ENCODE measurements at regions not wholly inside any gene's neighbourhood (a gene's known extent, or its start where the extent isn't known, plus 50 kb on each side); places are given as distances from the start of the nearest gene placed in this dataset.

DNA sequence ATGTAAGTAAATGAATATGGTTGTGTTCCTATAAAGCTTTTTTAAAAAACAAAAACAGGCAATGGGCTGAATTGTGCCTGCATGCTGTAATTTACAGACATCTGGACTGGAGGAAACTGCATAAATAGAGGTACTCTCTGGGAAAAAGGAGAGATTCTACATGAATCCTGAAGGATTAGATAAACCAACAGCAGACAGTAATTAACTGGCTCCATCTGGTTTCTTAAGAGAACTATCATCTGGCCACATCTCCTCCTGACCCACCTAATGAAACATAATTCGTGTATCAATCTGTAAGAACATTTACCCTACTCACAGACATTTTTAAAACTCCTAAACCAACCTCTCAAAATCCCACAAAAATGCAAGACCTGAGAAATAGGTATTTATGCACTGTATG is 528.1 kb upstream of the ST8SIA4 start:
- H3K27me3 ChIP-seq (ENCODE audit: control insufficient read depth in 1 of 2, insufficient read depth in 2 of 2, low read length in 2 of 2): no peaks in the 10 kb centered on the region
- intact Hi-C loops (cut with micrococcal nuclease; ENCODE audit: unreplicated experiment): loop anchor here (5.0 kb wide), 1 partner anchor 946 kb away; no protein-coding TSS in a partner anchor
- H3K4me3 ChIP-seq (replicated peaks in 1 of 3; ENCODE audit: insufficient read depth in 1 of 3, low read depth in 2 of 3, low read length in 3 of 3): no peak overlapping the region
- no peak for TF ChIP-seq ZNF619 (CRISPR knock-in tag; IDR thresholded peaks at IDR 0.05)
- TF ChIP-seq HMG20B (CRISPR knock-in tag; conservative IDR thresholded peaks at IDR 0.05): no peak
- no peak for TF ChIP-seq SRF (IDR thresholded peaks at IDR 0.05; ENCODE audit: low read depth, low read length)
- TF ChIP-seq ADNP (CRISPR knock-in tag; IDR thresholded peaks at IDR 0.05): no peak
- TF ChIP-seq ATF7 (IDR thresholded peaks at IDR 0.05): no peak
- no peak for TF ChIP-seq ATF7 (CRISPR knock-in tag; IDR thresholded peaks at IDR 0.05)
- TF ChIP-seq ATF4 (CRISPR knock-in tag; IDR thresholded peaks at IDR 0.05): no peak
- TF ChIP-seq, protein P1, sequence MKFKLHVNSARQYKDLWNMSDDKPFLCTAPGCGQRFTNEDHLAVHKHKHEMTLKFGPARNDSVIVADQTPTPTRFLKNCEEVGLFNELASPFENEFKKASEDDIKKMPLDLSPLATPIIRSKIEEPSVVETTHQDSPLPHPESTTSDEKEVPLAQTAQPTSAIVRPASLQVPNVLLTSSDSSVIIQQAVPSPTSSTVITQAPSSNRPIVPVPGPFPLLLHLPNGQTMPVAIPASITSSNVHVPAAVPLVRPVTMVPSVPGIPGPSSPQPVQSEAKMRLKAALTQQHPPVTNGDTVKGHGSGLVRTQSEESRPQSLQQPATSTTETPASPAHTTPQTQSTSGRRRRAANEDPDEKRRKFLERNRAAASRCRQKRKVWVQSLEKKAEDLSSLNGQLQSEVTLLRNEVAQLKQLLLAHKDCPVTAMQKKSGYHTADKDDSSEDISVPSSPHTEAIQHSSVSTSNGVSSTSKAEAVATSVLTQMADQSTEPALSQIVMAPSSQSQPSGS (CRISPR knock-in tag; IDR thresholded peaks at IDR 0.05): no peak
- TF ChIP-seq ZBTB7B (CRISPR knock-in tag; IDR thresholded peaks at IDR 0.05): no peak
- no peak for TF ChIP-seq CENPX (CRISPR knock-in tag; IDR thresholded peaks at IDR 0.05)
- TF ChIP-seq TIGD3 (CRISPR knock-in tag; IDR thresholded peaks at IDR 0.05; ENCODE audit: borderline replicate concordance): no peak
- TF ChIP-seq RARG (CRISPR knock-in tag; IDR thresholded peaks at IDR 0.05; ENCODE audit: low read depth): no peak
- TF ChIP-seq, protein P2, sequence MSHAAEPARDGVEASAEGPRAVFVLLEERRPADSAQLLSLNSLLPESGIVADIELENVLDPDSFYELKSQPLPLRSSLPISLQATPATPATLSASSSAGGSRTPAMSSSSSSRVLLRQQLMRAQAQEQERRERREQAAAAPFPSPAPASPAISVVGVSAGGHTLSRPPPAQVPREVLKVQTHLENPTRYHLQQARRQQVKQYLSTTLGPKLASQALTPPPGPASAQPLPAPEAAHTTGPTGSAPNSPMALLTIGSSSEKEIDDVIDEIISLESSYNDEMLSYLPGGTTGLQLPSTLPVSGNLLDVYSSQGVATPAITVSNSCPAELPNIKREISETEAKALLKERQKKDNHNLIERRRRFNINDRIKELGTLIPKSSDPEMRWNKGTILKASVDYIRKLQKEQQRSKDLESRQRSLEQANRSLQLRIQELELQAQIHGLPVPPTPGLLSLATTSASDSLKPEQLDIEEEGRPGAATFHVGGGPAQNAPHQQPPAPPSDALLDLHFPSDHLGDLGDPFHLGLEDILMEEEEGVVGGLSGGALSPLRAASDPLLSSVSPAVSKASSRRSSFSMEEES (CRISPR knock-in tag; IDR thresholded peaks at IDR 0.05): no peak
- no peak for TF ChIP-seq MLX (CRISPR knock-in tag; IDR thresholded peaks at IDR 0.05)
- no TSS peak for BruUV-seq (replicated peaks)
- no peaks in the 10 kb centered on the region for H3K4me1 ChIP-seq (ENCODE audit: insufficient read depth, low read length)
- H3K27ac ChIP-seq (ENCODE audit: extremely low read length, insufficient read depth, low read length): no peak overlapping the region
- H3K36me3 ChIP-seq (replicated peaks in 1 of 2; ENCODE audit: control insufficient read depth in 1 of 2, insufficient read depth in 2 of 2, low read length in 2 of 2): no peaks in the 10 kb centered on the region
- no peaks in the 10 kb centered on the region for H3K79me2 ChIP-seq (ENCODE audit: insufficient read depth, low read length)
- CTCF ChIA-PET (ENCODE audit: low intra/inter-chr PET ratio, low total read pairs): no interaction called here
- H2AFZ ChIP-seq (ENCODE audit: low read length): no peak overlapping the region
- POLR2A ChIA-PET: no interaction called here
- 0% methylated on average over 1 of the region's 1 CpG for WGBS (ENCODE audit: low lambda C conversion rate)
- in situ Hi-C loops (cut with HindIII; ENCODE audit: extremely low pct_ligation_motif_present, low pct_unique_long_range_greater_than_20kb): no loop called here
- H3K4me2 ChIP-seq (ENCODE audit: low read depth, low read length): no peak overlapping the region
- no peak for DNase-seq (ENCODE audit: low spot score)
- no peaks in the 10 kb centered on the region for H3K9me3 ChIP-seq (ENCODE audit: low read length)
- ATAC-seq: no peak
- FAIRE-seq: no peak
- no peaks in the 10 kb centered on the region for H4K20me1 ChIP-seq (ENCODE audit: insufficient read depth, low read length)
- no peak overlapping the region for H3K9ac ChIP-seq (ENCODE audit: insufficient read depth, low read depth, low read length)
